Thyroid gland (tissue), 4 donors: ENCODE measurements at regions not wholly inside any gene's neighbourhood (a gene's known extent, or its start where the extent isn't known, plus 50 kb on each side); places are given as distances from the start of the nearest gene placed in this dataset.
A peak's percentile ranks its signal among the peaks of the same experiment; 100 is the strongest.

Source experiments
- DNase-seq, 2 donors: peaks; one replicate each; pipeline ENCODE4 v3.0.0-alpha.2; 2019
- H3K27ac ChIP-seq, 3 donors: fragments of 200-600 bp; sonication (generic); 1 replicate in 2 of 3; 2 replicates in 1 of 3; pipeline ENCODE4 v1.5.1; 2016 to 2019; ENCODE audit warnings: mild to moderate bottlenecking in 1 of 3, moderate library complexity in 1 of 3
- H3K27me3 ChIP-seq: fragments of 200-600 bp; sonication (generic); one replicate; pipeline ENCODE4 v1.5.1; 2019
- H3K36me3 ChIP-seq, 2 donors: fragments of 200-600 bp; sonication (generic); one replicate each; pipeline ENCODE4 v1.5.1; 2016 to 2019
- H3K4me1 ChIP-seq, 2 donors: fragments of 200-600 bp; sonication (generic); one replicate each; pipeline ENCODE4 v1.5.1; 2017 to 2019
- H3K4me3 ChIP-seq, 3 donors: fragments of 200-600 bp; sonication (generic); replicated peaks in 1 of 3; 1 replicate in 2 of 3; 2 replicates in 1 of 3; pipeline ENCODE4 v1.5.1; 2016; ENCODE audit warnings: mild to moderate bottlenecking in 1 of 3
- H3K9me3 ChIP-seq: fragments of 200-600 bp; sonication (generic); one replicate; pipeline ENCODE4 v1.5.1; 2017
- POLR2A ChIP-seq, 2 donors: fragments of 450-650 bp; IDR thresholded peaks; one replicate each; pipeline ENCODE4 v1.6.1; 2017; ENCODE audit warnings: antibody characterized with exemption in 2 of 2, mild to moderate bottlenecking in 2 of 2, moderate library complexity in 1 of 2
- WGBS, 2 donors: methylation state at CpG; one replicate each; pipeline ENCODE4 v1.1.5; 2017; 5-methylcytosine and 5-hydroxymethylcytosine counted together
- intact Hi-C: fragments of 100-400 bp; cut with DNase I; formaldehyde crosslinking; loops from one replicate; pipeline ENCODE4 v1.15.1; 2023
- TF ChIP-seq, protein P1 (sequence below), 6 experiments: fragments of 200-600 bp in 3 of 6; fragments of 450-650 bp in 3 of 6; sonication (generic) in 3 of 6; IDR thresholded peaks; one replicate each; pipeline ENCODE4 v1.5.1; 2016 to 2019; ENCODE audit warnings: antibody characterized with exemption in 6 of 6, mild to moderate bottlenecking in 2 of 6, inconsistent platforms in 1 of 6, moderate library complexity in 1 of 6

DNA sequence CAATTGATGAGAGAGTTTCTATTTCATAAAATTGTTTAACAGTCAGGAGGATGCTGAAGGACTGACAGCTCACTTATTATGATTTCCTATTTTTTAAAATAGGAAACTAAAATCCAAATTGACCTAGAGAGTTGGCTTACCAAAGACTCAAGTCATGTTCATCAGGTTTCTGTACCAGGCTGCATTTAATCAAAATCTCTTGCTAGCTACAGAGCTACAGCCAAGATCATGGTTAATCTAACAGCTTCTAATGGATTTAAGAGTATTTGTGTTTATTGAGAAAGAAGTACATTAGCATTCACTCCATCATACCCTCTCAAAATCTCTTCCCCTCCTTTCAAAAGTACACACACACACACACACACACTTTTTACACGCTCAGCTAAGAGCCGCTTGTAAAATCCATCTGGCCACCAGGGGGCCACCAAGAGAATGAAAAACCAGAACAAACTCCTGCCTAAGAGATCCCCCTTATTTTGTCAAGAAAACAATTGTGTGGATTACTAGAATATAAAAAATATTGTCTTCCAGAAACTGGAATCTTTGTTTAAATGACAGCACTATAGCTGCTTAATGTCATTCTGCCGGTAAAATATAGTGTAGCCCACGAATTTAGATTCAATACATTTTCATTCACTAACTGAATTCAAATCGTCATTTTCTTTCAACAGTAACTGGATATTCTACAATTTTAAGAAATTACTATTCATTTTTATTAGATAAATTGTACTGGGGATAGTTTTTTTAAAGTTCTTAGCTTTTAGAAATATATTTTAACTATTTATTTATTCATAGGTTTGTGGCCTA, 334.0 kb downstream of the BTG1 start:
- Histone ChIP-seq H3K27ac (no peak overlapping the region), H3K9me3 (no peaks in the 10 kb centered on the region), H3K4me1 (no peaks in the 10 kb centered on the region), H3K27me3 (no peaks in the 10 kb centered on the region), H3K36me3 (no peaks in the 10 kb centered on the region), H3K4me3 (no peak overlapping the region)
- intact Hi-C loops = loop anchor here (5.0 to 10.0 kb wide), 2 partner anchors 333 to 761 kb away; partner anchors contain the start of gene BTG1
- DNase-seq = peak; percentile 69 to 78
- 41 to 44% methylated on average over 5 of the region's 5 CpGs for WGBS, 2 donors
- TF ChIP-seq POLR2A (IDR thresholded peaks at IDR 0.05) = no peak
- TF ChIP-seq, protein P1, sequence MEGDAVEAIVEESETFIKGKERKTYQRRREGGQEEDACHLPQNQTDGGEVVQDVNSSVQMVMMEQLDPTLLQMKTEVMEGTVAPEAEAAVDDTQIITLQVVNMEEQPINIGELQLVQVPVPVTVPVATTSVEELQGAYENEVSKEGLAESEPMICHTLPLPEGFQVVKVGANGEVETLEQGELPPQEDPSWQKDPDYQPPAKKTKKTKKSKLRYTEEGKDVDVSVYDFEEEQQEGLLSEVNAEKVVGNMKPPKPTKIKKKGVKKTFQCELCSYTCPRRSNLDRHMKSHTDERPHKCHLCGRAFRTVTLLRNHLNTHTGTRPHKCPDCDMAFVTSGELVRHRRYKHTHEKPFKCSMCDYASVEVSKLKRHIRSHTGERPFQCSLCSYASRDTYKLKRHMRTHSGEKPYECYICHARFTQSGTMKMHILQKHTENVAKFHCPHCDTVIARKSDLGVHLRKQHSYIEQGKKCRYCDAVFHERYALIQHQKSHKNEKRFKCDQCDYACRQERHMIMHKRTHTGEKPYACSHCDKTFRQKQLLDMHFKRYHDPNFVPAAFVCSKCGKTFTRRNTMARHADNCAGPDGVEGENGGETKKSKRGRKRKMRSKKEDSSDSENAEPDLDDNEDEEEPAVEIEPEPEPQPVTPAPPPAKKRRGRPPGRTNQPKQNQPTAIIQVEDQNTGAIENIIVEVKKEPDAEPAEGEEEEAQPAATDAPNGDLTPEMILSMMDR (IDR thresholded peaks at IDR 0.05) = peak; percentile 66 to 84 (median 70)

DNA sequence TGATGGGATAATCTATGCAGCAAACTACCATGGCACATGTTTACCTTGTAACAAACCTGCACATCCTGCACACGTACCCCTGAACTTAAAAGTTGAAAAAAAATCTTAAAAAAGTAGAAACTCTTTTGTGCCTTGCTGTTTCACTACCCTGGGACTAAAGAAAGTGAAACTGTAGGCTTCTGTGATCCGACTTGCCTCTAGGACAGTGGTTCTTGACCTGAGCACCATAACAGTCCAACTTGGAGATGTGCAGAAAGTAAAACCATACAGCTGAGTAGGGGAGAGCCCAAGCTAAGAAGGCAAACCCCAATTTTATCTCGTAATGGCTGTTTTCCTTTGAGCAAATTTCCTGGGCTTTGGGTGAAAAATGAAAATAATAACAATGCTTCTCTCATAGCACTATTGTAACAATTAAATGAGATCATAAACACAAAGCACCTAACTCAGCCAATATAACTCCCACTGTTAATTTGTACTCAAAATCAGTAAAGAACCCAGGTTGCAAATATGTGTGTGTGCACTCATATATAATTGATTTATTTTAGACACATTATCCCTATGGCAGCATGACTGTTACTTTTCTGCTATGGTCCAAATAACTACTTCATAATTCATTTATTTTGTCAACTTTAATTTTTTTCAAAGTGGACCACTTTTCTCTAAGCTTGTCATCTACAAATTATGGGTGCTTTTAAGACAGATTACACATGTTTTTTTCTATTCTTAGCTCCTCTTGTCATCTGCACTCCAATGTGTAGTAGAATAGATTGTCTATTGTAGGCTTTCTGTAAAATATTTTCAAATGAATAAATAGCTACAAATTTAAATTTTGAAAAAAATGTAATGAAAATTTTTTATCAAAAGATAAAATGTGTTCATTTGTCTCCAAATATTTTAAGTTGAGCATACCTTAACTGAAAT, 334.9 kb downstream of the BTG1 start:
- DNase-seq = no peak
- Histone ChIP-seq H3K27me3 (no peaks in the 10 kb centered on the region), H3K36me3 (no peaks in the 10 kb centered on the region), H3K27ac (no peak overlapping the region), H3K4me1 (no peaks in the 10 kb centered on the region), H3K9me3 (no peaks in the 10 kb centered on the region), H3K4me3 (no peak overlapping the region)
- intact Hi-C loops = loop anchor here (5.0 to 10.0 kb wide), 2 partner anchors 334 to 762 kb away; partner anchors contain the start of gene BTG1
- WGBS, 2 donors = 95 to 96% methylated on average over 3 of the region's 3 CpGs
- TF ChIP-seq POLR2A (IDR thresholded peaks at IDR 0.05) = no peak
- TF ChIP-seq, protein P1 (IDR thresholded peaks at IDR 0.05) = no peak

DNA sequence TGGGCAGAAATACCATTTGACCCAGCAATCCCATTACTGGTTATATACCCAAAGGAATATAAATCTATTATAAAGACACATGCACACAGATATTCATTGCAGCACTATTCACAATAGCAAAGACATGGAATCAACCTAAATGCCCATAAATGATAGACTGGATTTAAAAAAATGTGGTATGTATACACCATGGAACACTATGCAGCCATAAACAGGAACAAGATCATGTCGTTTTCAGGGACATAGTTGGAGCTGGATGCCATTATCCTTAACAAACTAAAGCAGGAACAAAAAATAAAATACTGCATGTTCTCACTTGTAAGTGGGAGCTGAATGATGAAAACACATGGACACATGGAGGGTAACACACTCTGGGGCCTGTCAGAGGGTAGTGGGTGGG, 335.6 kb downstream of the BTG1 start:
- no peak for TF ChIP-seq POLR2A (IDR thresholded peaks at IDR 0.05)
- TF ChIP-seq, protein P1 (IDR thresholded peaks at IDR 0.05) = no peak
- Histone ChIP-seq H3K36me3 (no peaks in the 10 kb centered on the region), H3K4me1 (no peaks in the 10 kb centered on the region), H3K27me3 (no peaks in the 10 kb centered on the region), H3K4me3 (no peak overlapping the region), H3K27ac (no peak overlapping the region), H3K9me3 (no peaks in the 10 kb centered on the region)
- no peak for DNase-seq
- intact Hi-C loops = loop anchor here (5.0 to 10.0 kb wide), 2 partner anchors 335 to 762 kb away; partner anchors contain the start of gene BTG1
- WGBS, 2 donors = 92 to 95% methylated on average over 1 of the region's 1 CpG

DNA sequence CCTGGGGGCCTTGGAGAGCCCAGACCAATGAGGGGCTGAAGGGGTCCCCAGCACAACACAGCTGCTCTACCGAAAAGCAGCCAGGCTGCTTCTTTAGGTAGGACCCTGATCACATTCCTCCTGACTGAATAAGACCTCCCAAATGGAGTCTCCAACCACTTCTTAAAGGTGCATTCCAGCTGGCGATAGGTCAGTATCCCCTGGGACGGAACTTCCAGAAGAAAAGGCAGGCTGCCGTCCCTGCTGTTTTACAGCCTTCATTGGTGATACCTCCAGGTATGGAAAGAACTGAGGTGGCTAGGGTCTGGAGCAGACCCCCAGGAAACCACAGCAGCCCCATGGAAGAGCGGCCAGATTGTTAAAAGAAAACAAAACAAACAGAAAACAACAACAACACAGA, 340.6 kb downstream of the BTG1 start:
- no peaks in the 10 kb centered on the region for H3K4me1 ChIP-seq
- TF ChIP-seq POLR2A (IDR thresholded peaks at IDR 0.05) = no peak
- TF ChIP-seq, protein P1 (IDR thresholded peaks at IDR 0.05) = no peak
- H3K4me3 ChIP-seq = no peak overlapping the region
- no peaks in the 10 kb centered on the region for H3K27me3 ChIP-seq
- H3K9me3 ChIP-seq = no peaks in the 10 kb centered on the region
- whole genome bisulfite sequencing, 2 donors = 91 to 94% methylated on average over 5 of the region's 5 CpGs
- no peak overlapping the region for H3K27ac ChIP-seq
- DNase-seq = no peak
- no peaks in the 10 kb centered on the region for H3K36me3 ChIP-seq
- intact Hi-C loops = no loop called here
